ENCODE measurements at regions not wholly inside any gene's neighbourhood (a gene's known extent, or its start where the extent isn't known, plus 50 kb on each side); places are given as distances from the start of the nearest gene placed in this dataset.
A peak's percentile ranks its signal among the peaks of the same experiment; 100 is the strongest.

DNA sequence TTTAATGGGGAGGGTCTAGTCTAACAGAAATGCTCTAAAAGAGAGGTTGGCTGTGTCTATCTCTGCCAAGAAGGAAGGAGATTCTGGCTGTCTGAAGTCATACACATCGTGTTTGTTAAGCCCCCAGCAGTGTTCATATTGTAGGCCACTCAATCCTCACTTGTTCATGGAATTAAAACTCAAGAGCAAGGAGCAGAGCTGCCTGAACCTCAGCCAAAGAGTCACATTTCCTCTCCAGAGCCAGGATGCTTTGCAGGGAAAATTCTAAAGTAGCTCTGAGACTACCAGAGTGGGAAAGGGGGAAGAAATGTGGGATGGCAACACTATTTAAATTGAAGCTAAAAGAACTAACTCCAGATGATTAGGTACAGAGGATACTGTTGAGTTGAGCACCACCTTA lies 190.7 kb upstream of the CXCR4 start:
- ChIA-PET POLR2A (no interaction called here), CTCF (interaction anchor here (0.6 kb wide), 1 partner anchor 1028 kb away, joined by 5 read pairs; no protein-coding TSS in a partner anchor)
- peaks cover 4% of the 10 kb centered on the region for H3K27me3 Mint-ChIP-seq
- no peak overlapping the region for H3K4me3 Mint-ChIP-seq
- no peak overlapping the region for H3K27ac Mint-ChIP-seq
- ATAC-seq = no peak
- peaks cover 45% of the 10 kb centered on the region for H3K4me1 Mint-ChIP-seq
- DNase-seq = no peak
- intact Hi-C loops (cut with DNase I, micrococcal nuclease) = loop anchor here in 1 of 2 experiments (5.0 kb wide), 1 partner anchor 391 kb away; no protein-coding TSS in a partner anchor
- H3K36me3 Mint-ChIP-seq (ENCODE audit: low read depth) = no peaks in the 10 kb centered on the region
- H3K9me3 Mint-ChIP-seq (ENCODE audit: low read depth) = no peaks in the 10 kb centered on the region

DNA sequence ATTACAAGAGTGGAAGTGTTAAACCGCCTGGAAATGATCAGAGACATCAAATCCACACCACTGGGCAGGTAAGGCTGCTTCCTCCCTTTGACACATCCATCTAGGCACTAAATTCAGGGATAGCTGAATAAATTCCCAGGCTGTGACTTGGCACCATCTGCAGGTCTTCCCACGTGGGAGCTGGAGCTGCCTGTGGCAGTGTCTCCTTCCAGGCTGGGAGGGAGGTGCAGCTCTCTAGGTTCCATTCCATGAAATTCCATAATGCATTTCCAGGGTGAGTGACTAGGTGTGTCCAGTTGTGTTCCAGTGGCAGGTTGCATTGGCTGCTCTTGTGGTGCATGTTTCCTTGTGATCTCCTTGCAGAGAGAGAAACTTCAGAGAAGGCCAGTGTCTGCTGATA lies 188.9 kb upstream of the CXCR4 start:
- Mint-ChIP-seq H3K27ac (no peak overlapping the region), H3K4me1 (peaks cover 44% of the 10 kb centered on the region), H3K27me3 (peaks cover 5% of the 10 kb centered on the region), H3K36me3 (ENCODE audit: low read depth) (no peaks in the 10 kb centered on the region), H3K4me3 (no peak overlapping the region), H3K9me3 (ENCODE audit: low read depth) (peaks cover 1% of the 10 kb centered on the region)
- ATAC-seq (no peak), DNase-seq (no peak)
- ChIA-PET CTCF (no interaction called here), POLR2A (no interaction called here)
- intact Hi-C loops (cut with DNase I, micrococcal nuclease) = loop anchor here in 1 of 2 experiments (1.0 to 5.0 kb wide), 2 partner anchors 55 to 390 kb away; no protein-coding TSS in a partner anchor

DNA sequence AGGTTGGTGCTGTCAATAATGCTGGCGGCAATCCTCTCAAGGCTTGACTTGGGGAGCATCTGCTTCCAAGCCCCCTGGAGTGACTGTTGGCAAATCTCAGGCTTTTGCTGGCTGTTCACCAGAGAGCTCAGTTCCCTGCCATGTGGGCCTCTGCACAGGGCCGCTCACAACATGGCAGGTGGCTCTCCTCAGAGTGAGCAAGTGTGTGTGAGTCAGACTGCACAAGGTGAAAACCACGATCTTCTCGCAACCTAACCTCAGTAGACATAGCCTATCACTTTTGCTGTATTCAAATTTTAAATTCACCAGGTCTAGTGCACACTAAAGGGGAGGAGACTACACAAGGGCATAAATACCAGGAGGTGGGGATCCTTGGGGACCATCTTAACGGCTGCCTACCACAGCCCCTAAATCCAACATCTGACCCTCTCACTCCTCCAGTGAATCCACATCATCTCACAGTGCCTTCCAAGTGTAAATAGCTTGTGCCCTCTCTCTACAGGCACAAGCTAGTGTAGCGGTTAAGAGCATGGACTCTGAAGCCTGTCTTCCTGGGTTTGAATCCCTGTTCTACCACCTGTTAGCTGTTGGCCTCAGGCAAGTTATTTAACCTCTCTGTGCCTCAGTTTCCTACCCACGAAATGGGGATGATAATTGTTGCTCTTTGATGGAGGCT lies 187.7 kb upstream of the CXCR4 start:
- POLR2A ChIA-PET = interaction anchor here (1.0 to 1.5 kb wide), 2 partner anchors 22 to 76 kb away, joined by 3 read pairs; no protein-coding TSS in a partner anchor
- Mint-ChIP-seq H3K27me3 (peaks cover 5% of the 10 kb centered on the region), H3K36me3 (ENCODE audit: low read depth) (no peaks in the 10 kb centered on the region), H3K4me1 (peaks cover 33% of the 10 kb centered on the region), H3K9me3 (ENCODE audit: low read depth) (peaks cover 1% of the 10 kb centered on the region), H3K4me3 (no peak overlapping the region), H3K27ac (peak overlapping the region; percentile 88)
- CTCF ChIA-PET = interaction anchor here (0.6 to 1.2 kb wide), 5 partner anchors 13 to 78 kb away, joined by 3 to 5 read pairs (median 3); no protein-coding TSS in a partner anchor
- ATAC-seq = peak; percentile 99
- intact Hi-C loops (cut with DNase I, micrococcal nuclease) = loop anchor here (1.0 to 5.0 kb wide), 3 partner anchors 57 to 388 kb away; no protein-coding TSS in a partner anchor
- peak; percentile 84 for DNase-seq

DNA sequence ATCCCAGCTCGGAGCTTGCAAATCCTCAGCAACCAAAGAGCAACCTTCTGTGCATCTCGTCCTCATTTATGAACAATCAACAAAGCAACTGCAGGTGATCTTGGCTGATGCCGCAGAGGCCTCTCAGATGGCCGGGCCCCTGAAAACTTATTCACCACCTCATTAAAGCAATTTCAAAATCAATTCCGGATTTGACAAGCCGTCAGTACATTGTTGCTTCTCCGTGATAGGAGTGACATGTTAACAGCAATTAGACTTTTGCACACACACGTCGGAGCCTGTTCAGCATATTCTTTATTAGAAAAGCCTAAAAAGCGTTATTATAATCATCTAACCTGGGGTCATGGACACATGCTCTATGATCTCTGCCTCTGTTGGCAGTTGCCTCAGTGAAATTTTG lies 183.1 kb upstream of the CXCR4 start:
- peaks cover 16% of the 10 kb centered on the region for H3K4me1 Mint-ChIP-seq
- H3K27ac Mint-ChIP-seq = no peak overlapping the region
- H3K9me3 Mint-ChIP-seq (ENCODE audit: low read depth) = peaks cover 1% of the 10 kb centered on the region
- DNase-seq (no peak), ATAC-seq (no peak)
- CTCF ChIA-PET = interaction anchor here (0.7 kb wide), 1 partner anchor 10 kb away, joined by 3 read pairs; no protein-coding TSS in a partner anchor
- H3K27me3 Mint-ChIP-seq = peaks cover 2% of the 10 kb centered on the region
- H3K36me3 Mint-ChIP-seq (ENCODE audit: low read depth) = no peaks in the 10 kb centered on the region
- intact Hi-C loops (cut with DNase I, micrococcal nuclease) = no loop called here
- POLR2A ChIA-PET = no interaction called here
- H3K4me3 Mint-ChIP-seq = no peak overlapping the region

DNA sequence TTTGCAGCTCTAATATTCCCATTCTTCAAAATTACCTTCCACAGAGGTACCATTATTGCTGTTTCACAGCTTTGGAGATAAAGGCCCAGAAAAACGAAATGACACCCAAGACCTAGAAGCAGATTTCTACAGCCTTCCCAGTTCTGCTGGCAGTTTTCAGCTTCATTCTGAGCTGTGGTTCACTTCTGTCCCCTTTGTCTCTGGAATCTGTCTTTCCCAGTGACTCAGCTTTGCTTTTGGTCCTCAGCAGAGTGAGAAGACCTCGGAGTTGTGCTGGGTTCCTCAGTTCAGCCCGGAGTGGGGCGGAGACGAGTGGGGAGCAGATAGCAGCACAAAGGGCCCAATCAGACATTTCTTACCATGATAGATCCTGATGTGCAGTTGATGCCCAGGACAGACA lies 180.7 kb upstream of the CXCR4 start:
- ChIA-PET POLR2A (no interaction called here), CTCF (interaction anchor here (0.8 kb wide), 1 partner anchor 39 kb away, joined by 3 read pairs; no protein-coding TSS in a partner anchor)
- ATAC-seq (no peak), DNase-seq (no peak)
- H3K27me3 Mint-ChIP-seq = peaks cover 2% of the 10 kb centered on the region
- no peak overlapping the region for H3K27ac Mint-ChIP-seq
- peaks cover 4% of the 10 kb centered on the region for H3K4me1 Mint-ChIP-seq
- H3K4me3 Mint-ChIP-seq = no peak overlapping the region
- intact Hi-C loops (cut with DNase I, micrococcal nuclease) = no loop called here
- peaks cover 1% of the 10 kb centered on the region for H3K9me3 Mint-ChIP-seq (ENCODE audit: low read depth)
- no peaks in the 10 kb centered on the region for H3K36me3 Mint-ChIP-seq (ENCODE audit: low read depth)

DNA sequence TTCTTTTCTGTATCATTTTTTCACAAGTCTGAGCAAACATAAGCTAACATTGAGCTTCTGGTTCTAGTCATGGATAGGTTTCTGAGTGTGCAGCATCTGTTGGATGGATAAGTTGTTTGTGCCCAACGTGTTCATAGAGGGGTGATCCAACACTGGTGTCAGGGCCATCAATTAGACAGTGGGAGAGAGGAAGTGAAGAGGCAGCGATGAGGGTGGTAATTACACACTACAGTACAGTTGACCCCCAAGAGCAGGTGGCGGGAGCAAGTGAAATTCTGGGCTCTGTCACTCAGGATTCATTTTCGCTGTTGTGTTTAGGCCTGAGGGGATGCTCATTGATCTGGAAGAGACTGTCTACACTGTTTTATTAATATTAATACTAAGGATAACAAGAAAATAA lies 180.0 kb upstream of the CXCR4 start:
- intact Hi-C loops (cut with DNase I, micrococcal nuclease) = no loop called here
- DNase-seq (no peak), ATAC-seq (no peak)
- ChIA-PET POLR2A (no interaction called here), CTCF (interaction anchor here (0.8 kb wide), 1 partner anchor 39 kb away, joined by 3 read pairs; no protein-coding TSS in a partner anchor)
- Mint-ChIP-seq H3K27me3 (peaks cover 1% of the 10 kb centered on the region), H3K4me3 (no peak overlapping the region), H3K36me3 (ENCODE audit: low read depth) (no peaks in the 10 kb centered on the region), H3K9me3 (ENCODE audit: low read depth) (peaks cover under 1% of the 10 kb centered on the region), H3K27ac (no peak overlapping the region), H3K4me1 (peaks cover 4% of the 10 kb centered on the region)

DNA sequence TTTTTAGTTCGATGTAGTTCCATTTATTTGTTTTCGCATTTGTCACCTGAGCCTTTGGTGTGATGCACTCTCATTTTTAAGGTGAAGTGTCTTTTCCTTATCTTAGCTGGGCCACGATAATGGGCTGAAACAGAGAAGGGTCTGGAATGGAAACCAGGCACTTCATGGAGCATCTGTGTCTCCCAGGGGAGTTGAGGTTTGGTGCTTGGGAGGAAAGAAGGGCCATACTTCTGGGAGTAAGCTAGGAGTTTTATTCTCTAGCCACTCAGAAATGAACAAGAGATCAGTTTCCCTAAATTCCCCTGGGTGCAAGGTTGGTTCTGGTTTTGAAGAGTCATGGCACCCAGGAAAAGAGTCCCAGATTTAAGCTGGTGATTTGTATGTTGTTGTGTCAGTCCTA lies 179.4 kb upstream of the CXCR4 start:
- POLR2A ChIA-PET = no interaction called here

DNA sequence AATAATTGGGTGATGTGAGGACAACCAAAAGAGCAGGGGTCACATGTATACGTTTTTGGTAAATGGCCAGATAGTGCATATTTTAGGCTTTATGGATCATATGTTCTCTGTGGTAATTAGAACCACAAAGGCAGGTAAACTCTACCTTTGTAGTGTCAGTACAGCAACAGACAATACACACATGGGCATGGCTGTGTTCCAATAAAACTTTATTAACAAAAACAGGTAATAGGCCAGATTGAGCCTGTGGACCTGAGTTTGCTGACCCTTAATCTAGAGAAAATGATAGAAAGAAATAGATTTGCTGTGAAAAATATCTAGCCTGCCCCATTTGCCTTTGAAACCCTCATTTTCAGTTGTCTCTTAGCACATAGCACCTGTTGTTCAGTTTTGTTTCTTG lies 177.2 kb upstream of the CXCR4 start:
- peaks cover 10% of the 10 kb centered on the region for H3K4me1 Mint-ChIP-seq
- intact Hi-C loops (cut with DNase I, micrococcal nuclease) = no loop called here
- DNase-seq (no peak), ATAC-seq (no peak)
- ChIA-PET CTCF (interaction anchor here (0.7 kb wide), 1 partner anchor 115 kb away, joined by 3 read pairs; no protein-coding TSS in a partner anchor), POLR2A (no interaction called here)
- H3K27ac Mint-ChIP-seq = no peak overlapping the region
- peaks cover 5% of the 10 kb centered on the region for H3K9me3 Mint-ChIP-seq (ENCODE audit: low read depth)
- H3K4me3 Mint-ChIP-seq = no peak overlapping the region
- H3K36me3 Mint-ChIP-seq (ENCODE audit: low read depth) = no peaks in the 10 kb centered on the region
- H3K27me3 Mint-ChIP-seq = no peaks in the 10 kb centered on the region

More for the DNA sequence above, 179.4 kb upstream of the CXCR4 start:
- Mint-ChIP-seq H3K4me3 (no peak overlapping the region), H3K9me3 (ENCODE audit: low read depth) (no peaks in the 10 kb centered on the region), H3K27me3 (no peaks in the 10 kb centered on the region), H3K27ac (no peak overlapping the region), H3K4me1 (peaks cover 8% of the 10 kb centered on the region), H3K36me3 (ENCODE audit: low read depth) (no peaks in the 10 kb centered on the region)
- DNase-seq = no peak
- intact Hi-C loops (cut with DNase I, micrococcal nuclease) = no loop called here
- CTCF ChIA-PET = no interaction called here
- no peak for ATAC-seq

DNA sequence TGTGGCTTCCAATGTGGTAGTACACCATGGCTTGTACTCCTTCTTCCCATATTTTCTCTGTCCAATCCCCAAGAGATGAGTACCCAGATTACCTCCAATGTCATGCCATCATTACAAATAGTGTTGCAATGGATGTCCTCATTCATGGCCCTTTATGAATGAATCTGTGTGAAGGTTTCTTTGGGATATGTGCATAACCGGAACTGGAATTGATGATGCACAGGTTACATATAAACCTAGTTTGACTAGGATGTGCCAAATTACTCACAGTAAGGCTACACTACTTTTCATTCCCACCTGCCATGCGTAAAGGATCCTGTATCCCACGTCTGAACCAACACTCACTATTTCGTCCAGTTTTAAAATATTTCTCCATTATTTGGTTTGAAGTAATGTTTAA lies 173.9 kb upstream of the CXCR4 start:
- Mint-ChIP-seq H3K4me3 (no peak overlapping the region), H3K9me3 (ENCODE audit: low read depth) (peaks cover 5% of the 10 kb centered on the region)
- ATAC-seq = no peak

DNA sequence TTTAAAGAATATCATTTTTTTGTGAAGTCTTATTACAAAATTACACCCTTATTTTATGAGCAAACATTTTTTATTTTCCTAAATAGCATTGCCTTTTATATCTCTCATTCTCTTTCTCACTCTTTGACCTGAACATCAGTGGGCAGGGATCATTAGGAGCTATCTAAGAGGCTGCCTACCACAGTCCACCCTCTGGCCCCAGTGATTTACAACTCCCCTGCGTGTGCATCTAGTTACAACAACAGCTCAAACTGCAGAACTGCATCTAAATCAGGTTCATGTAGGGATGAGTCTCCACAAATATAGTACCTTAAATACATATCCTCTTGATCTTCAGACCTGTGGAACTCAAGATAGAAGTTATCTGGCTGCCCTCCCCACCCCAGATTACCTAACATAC lies 172.4 kb upstream of the CXCR4 start:
- CTCF ChIA-PET = no interaction called here
- intact Hi-C loops (cut with DNase I, micrococcal nuclease) = no loop called here
- no peaks in the 10 kb centered on the region for H3K36me3 Mint-ChIP-seq (ENCODE audit: low read depth)
- H3K27me3 Mint-ChIP-seq = no peaks in the 10 kb centered on the region
- ATAC-seq (no peak), DNase-seq (no peak)
- peaks cover 5% of the 10 kb centered on the region for H3K9me3 Mint-ChIP-seq (ENCODE audit: low read depth)
- no peak overlapping the region for H3K27ac Mint-ChIP-seq
- POLR2A ChIA-PET = no interaction called here
- peaks cover 11% of the 10 kb centered on the region for H3K4me1 Mint-ChIP-seq
- no peak overlapping the region for H3K4me3 Mint-ChIP-seq

More for the DNA sequence above, 173.9 kb upstream of the CXCR4 start:
- ChIA-PET CTCF (no interaction called here), POLR2A (no interaction called here)
- DNase-seq = no peak
- Mint-ChIP-seq H3K4me1 (peaks cover 5% of the 10 kb centered on the region), H3K36me3 (ENCODE audit: low read depth) (no peaks in the 10 kb centered on the region), H3K27me3 (no peaks in the 10 kb centered on the region), H3K27ac (no peak overlapping the region)
- intact Hi-C loops (cut with DNase I, micrococcal nuclease) = no loop called here

DNA sequence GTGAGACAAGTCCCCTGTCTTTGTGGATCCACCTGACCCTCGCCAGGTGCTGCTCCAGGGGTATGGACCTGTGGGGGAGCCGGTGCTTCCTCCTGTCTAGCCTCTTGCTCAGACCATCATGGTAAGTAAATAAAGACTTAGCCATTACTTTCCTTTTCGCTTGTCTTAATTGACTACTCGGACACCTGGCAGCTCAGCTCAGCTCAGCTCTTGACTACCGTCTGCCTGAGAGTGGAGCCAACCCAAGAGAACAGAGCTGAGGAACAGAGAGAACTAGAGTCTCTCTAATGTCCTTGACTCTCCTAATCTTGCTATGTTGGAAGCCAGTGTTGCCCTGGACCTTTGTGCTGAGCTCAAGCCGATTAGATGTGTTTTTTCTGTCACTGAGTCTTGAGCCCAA lies 170.3 kb upstream of the CXCR4 start:
- Mint-ChIP-seq H3K4me1 (peaks cover 24% of the 10 kb centered on the region), H3K27me3 (no peaks in the 10 kb centered on the region), H3K9me3 (ENCODE audit: low read depth) (peaks cover 5% of the 10 kb centered on the region), H3K27ac (no peak overlapping the region), H3K36me3 (ENCODE audit: low read depth) (no peaks in the 10 kb centered on the region), H3K4me3 (no peak overlapping the region)
- ChIA-PET CTCF (interaction anchor here (0.6 to 0.7 kb wide), 2 partner anchors 54 to 332 kb away, joined by 3 read pairs; no protein-coding TSS in a partner anchor), POLR2A (no interaction called here)
- intact Hi-C loops (cut with DNase I, micrococcal nuclease) = no loop called here
- no peak for ATAC-seq
- no peak for DNase-seq

DNA sequence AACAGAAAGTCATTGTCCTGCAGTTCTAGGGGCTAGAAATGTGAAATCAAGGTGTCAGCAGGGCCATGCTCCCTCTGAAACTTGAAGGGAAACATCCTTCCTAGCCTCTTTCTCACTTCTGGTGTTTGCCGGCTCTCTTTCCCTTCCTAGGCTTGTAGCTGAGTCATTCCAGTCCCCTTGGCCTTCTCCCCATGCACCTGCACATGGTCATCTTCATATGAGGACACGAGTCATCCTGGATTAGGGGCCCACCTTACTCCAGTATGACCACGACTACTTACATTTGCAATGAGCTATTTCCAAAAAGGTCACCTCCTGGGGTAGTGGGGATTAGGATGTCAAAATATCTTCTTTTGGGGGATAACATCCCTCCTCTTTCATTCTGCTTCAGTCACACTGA lies 168.5 kb upstream of the CXCR4 start:
- DNase-seq = no peak
- H3K4me1 Mint-ChIP-seq = peaks cover 33% of the 10 kb centered on the region
- no peaks in the 10 kb centered on the region for H3K36me3 Mint-ChIP-seq (ENCODE audit: low read depth)
- ChIA-PET POLR2A (interaction anchor here (0.6 to 0.8 kb wide), 2 partner anchors 169 to 188 kb away, joined by 3 read pairs; no protein-coding TSS in a partner anchor), CTCF (interaction anchor here (0.7 kb wide), 1 partner anchor 19 kb away, joined by 3 read pairs; no protein-coding TSS in a partner anchor)
- no peak overlapping the region for H3K4me3 Mint-ChIP-seq
- peaks cover under 1% of the 10 kb centered on the region for H3K9me3 Mint-ChIP-seq (ENCODE audit: low read depth)
- ATAC-seq = no peak
- intact Hi-C loops (cut with DNase I, micrococcal nuclease) = no loop called here
- H3K27ac Mint-ChIP-seq = no peak overlapping the region
- H3K27me3 Mint-ChIP-seq = no peaks in the 10 kb centered on the region

Data from activated CD4-positive, alpha-beta T cell treated with anti-CD3 and anti-CD28 coated beads for 36 hours (primary cell).